ENCODE measurements at regions not wholly inside any gene's neighbourhood (a gene's known extent, or its start where the extent isn't known, plus 50 kb on each side); places are given as distances from the start of the nearest gene placed in this dataset.
A peak's percentile ranks its signal among the peaks of the same experiment; 100 is the strongest.

DNA sequence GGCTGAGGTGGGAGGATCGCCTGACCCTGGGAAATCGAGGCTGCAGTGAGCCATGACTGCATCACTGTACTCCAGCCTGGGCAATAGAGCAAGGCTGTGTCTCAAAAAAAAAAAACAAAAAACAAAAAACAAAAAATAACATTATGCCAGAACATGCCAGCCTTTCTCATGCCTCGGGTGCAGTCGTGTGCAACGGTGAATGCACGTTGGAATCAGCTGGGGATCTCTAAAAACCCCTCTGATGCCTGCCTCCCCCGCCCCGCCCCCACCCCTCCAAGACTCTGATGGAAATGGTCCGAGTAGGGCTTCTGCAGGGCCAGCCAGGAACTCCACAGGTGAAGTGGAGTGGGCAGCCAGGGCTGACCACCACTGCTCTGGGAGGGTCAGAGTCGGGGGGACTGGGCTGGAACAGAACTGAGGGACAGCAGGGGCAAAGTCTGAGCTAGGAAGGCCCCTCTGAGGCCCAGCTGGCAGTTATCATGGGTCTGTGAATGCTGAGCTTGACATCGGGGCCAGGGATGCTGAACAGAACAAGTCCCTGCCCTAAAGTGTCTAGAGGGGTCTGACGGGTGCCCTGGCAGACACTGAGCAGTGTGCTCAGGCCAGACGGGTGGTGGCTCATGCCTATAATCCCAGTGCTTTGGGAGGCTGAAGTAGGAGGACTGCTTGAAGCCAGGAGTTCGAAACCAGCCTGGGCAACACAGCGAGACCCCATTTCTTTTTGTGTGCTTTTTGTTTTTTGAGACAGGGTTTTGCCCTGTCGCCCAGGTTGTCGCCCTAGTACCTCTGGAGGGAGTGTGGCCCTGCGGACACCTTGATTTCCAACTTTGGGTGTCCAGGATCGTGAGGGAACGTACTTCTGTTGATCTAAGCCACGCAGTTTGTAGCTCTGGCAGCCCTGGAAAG is 193.4 kb upstream of the GSE1 start:
- Histone ChIP-seq H3K36me3 (ENCODE audit: low read depth, missing control alignments) (no peaks in the 10 kb centered on the region), H3K27me3 (no peaks in the 10 kb centered on the region), H3K9me3 (no peaks in the 10 kb centered on the region), H3K4me3 (no peak overlapping the region), H3K27ac (no peak overlapping the region), H3K4me1 (peaks cover 16% of the 10 kb centered on the region)
- intact Hi-C loops (cut with DNase I; ENCODE audit: low total_unique reads) = no loop called here
- DNase-seq = peak; percentile 13
- 79 to 90% methylated on average over 20 to 21 of the region's 21 CpGs for WGBS, 2 donors
- TF ChIP-seq, protein P1, sequence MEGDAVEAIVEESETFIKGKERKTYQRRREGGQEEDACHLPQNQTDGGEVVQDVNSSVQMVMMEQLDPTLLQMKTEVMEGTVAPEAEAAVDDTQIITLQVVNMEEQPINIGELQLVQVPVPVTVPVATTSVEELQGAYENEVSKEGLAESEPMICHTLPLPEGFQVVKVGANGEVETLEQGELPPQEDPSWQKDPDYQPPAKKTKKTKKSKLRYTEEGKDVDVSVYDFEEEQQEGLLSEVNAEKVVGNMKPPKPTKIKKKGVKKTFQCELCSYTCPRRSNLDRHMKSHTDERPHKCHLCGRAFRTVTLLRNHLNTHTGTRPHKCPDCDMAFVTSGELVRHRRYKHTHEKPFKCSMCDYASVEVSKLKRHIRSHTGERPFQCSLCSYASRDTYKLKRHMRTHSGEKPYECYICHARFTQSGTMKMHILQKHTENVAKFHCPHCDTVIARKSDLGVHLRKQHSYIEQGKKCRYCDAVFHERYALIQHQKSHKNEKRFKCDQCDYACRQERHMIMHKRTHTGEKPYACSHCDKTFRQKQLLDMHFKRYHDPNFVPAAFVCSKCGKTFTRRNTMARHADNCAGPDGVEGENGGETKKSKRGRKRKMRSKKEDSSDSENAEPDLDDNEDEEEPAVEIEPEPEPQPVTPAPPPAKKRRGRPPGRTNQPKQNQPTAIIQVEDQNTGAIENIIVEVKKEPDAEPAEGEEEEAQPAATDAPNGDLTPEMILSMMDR (IDR thresholded peaks at IDR 0.05) = no peak
- TF ChIP-seq POLR2A (IDR thresholded peaks at IDR 0.05) = no peak

DNA sequence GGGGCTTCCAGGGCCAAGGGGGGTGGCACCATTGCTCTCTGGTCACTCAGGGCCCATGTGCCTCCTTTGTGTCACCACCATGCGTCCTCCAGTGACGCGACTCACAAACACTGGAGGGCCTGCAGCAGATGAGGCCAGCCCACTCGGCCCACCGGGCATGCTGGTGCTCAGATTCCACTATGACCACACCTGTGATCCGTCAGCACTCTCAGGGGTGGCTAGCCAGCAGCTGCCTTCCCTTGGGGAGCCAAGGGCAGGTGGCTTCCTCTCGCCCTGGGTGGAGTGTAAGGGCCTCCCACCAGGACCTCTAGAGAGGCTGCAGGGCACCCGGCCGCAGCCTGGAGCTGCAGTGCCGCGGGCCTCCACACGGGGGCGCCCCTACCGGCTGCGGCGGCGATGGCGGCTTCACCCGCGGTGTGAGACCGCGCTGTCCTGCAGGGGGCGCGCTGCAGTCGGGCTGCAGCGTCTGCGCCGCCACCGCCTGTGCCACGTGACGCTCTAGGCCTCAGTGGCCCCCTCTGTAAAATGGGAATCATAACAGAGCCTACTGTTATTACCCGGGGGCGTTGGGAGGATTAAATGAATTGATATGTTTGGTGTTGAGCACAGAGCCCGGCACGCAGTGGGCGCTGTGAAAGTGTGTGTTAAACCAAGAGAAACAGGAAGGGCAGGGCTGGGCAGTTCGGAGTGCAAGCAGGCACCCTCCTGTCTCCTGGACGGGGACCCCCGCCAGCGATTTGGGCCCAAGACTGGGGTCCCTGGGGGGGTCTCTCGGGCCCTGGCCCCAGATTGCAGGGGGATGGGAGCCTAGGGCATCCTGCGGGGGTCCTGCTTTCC is 192.4 kb upstream of the GSE1 start:
- H3K9me3 ChIP-seq = no peaks in the 10 kb centered on the region
- intact Hi-C loops (cut with DNase I; ENCODE audit: low total_unique reads) = no loop called here
- H3K27ac ChIP-seq = no peak overlapping the region
- 35 to 68% methylated on average over 11 to 42 of the region's 42 CpGs for WGBS, 2 donors
- DNase-seq = peak; percentile 67
- no peak for TF ChIP-seq POLR2A (IDR thresholded peaks at IDR 0.05)
- TF ChIP-seq, protein P1 (IDR thresholded peaks at IDR 0.05) = peak; percentile 99 to 100 (median 99)
- H3K4me3 ChIP-seq = no peak overlapping the region
- H3K4me1 ChIP-seq = peaks cover 12% of the 10 kb centered on the region
- H3K27me3 ChIP-seq = no peaks in the 10 kb centered on the region
- no peaks in the 10 kb centered on the region for H3K36me3 ChIP-seq (ENCODE audit: low read depth, missing control alignments)

DNA sequence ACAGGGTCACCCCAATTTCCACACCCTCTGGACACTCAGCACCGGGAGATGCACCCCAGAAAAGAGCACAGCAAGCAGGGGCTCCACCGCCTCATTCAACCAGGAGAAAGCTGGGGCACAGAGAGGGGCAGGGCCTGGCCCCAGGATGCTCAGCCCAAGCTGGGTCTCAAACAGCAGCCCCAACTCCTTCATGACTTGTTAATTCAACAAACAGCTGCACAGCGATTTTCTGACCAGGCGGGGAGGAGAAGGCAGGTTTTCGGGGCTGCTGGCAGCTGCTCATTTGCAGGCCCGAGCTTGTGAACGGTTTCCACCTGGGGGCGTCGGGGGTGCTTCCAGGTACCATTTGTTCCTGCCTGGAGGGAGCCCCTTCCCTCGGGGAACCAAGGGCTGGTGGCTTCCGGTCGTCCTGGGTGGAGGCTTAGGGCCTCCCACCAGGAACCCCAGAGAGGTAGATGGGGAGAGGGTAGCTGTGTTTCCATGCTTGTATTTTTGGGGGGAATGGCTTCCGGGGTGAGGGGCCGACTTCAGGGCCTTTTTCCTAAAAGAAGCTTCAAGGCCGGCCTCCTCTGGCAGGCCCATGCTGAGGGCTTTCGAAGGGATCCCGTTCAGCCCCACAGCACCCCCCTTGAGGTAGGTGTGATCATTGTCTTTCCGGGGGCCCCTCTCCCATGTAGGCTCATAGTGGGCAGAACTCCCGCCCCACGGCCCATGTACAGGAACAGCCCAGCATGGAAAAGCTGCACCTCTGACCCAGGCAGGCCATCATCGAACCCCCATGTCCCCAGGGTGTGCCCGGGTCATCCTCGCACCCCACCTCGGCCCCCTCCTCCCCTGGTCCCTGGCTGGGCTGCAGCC is 191.6 kb upstream of the GSE1 start:
- H3K36me3 ChIP-seq (ENCODE audit: low read depth, missing control alignments) = no peaks in the 10 kb centered on the region
- DNase-seq = peak; percentile 11
- TF ChIP-seq POLR2A (IDR thresholded peaks at IDR 0.05) = no peak
- TF ChIP-seq, protein P1 (IDR thresholded peaks at IDR 0.05) = no peak
- H3K27me3 ChIP-seq = no peaks in the 10 kb centered on the region
- intact Hi-C loops (cut with DNase I; ENCODE audit: low total_unique reads) = no loop called here
- H3K4me1 ChIP-seq = peaks cover 8% of the 10 kb centered on the region
- no peak overlapping the region for H3K4me3 ChIP-seq
- WGBS, 2 donors = 77 to 90% methylated on average over 17 to 24 of the region's 24 CpGs
- no peaks in the 10 kb centered on the region for H3K9me3 ChIP-seq
- H3K27ac ChIP-seq = no peak overlapping the region

DNA sequence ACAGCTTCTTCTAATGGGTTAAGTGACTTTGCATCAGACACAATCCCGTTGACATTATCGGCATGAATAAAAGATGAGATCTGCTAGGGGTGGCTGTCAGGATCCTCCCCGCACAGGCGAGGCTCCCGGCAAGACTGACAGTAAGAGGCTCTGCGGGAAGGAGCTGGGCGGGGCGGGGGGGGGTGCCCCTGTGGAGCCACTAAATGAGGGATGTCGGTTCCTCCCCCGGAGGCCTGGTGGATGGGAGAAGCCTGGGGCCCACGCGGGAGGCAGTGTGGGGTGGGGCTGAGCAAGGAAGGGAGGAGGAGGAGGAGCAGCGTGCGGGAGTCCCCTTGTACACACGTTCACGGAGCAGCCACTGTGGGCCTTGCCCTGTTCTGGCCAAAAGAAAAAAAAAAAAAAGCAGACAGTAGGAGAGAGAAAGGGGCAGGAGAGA is 190.9 kb upstream of the GSE1 start:
- peak; percentile 46 for DNase-seq
- no peaks in the 10 kb centered on the region for H3K27me3 ChIP-seq
- H3K9me3 ChIP-seq = no peaks in the 10 kb centered on the region
- 53 to 56% methylated on average over 15 to 16 of the region's 16 CpGs for WGBS, 2 donors
- peaks cover 8% of the 10 kb centered on the region for H3K4me1 ChIP-seq
- intact Hi-C loops (cut with DNase I; ENCODE audit: low total_unique reads) = no loop called here
- no peak for TF ChIP-seq POLR2A (IDR thresholded peaks at IDR 0.05)
- TF ChIP-seq, protein P1 (IDR thresholded peaks at IDR 0.05) = no peak
- no peaks in the 10 kb centered on the region for H3K36me3 ChIP-seq (ENCODE audit: low read depth, missing control alignments)
- H3K4me3 ChIP-seq = no peak overlapping the region
- no peak overlapping the region for H3K27ac ChIP-seq
